ENCODE measurements at regions not wholly inside any gene's neighbourhood (a gene's known extent, or its start where the extent isn't known, plus 50 kb on each side); places are given as distances from the start of the nearest gene placed in this dataset.

DNA sequence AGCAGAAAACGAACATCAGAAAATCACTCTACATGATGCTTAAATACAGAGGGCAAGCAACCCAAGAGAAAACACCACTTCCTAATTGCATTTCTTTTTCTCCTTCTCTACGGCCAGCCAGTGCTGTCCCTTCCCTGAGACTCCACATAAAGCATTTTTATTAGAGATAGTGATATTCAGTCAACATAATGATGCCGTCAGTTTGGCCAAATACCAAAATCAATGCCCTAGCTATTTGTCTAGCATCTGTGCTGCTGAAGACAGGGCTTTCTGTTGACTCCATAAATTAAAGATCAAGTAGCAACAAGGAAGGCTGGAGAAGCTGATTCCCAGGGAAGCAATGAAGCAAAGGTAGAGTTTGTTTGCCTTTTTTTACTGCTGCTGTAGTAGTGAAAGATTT lies 1024.9 kb downstream of the REEP3 start:
- TF ChIP-seq, protein P1, sequence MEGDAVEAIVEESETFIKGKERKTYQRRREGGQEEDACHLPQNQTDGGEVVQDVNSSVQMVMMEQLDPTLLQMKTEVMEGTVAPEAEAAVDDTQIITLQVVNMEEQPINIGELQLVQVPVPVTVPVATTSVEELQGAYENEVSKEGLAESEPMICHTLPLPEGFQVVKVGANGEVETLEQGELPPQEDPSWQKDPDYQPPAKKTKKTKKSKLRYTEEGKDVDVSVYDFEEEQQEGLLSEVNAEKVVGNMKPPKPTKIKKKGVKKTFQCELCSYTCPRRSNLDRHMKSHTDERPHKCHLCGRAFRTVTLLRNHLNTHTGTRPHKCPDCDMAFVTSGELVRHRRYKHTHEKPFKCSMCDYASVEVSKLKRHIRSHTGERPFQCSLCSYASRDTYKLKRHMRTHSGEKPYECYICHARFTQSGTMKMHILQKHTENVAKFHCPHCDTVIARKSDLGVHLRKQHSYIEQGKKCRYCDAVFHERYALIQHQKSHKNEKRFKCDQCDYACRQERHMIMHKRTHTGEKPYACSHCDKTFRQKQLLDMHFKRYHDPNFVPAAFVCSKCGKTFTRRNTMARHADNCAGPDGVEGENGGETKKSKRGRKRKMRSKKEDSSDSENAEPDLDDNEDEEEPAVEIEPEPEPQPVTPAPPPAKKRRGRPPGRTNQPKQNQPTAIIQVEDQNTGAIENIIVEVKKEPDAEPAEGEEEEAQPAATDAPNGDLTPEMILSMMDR (conservative IDR thresholded peaks at IDR 0.05; ENCODE audit: control insufficient read depth, insufficient read depth, low read depth, low read length) = no peak
- DNase-seq (ENCODE audit: low read depth) = no peak
- H3K4me3 ChIP-seq (ENCODE audit: control insufficient read depth, low read depth, low read length) = no peak overlapping the region

DNA sequence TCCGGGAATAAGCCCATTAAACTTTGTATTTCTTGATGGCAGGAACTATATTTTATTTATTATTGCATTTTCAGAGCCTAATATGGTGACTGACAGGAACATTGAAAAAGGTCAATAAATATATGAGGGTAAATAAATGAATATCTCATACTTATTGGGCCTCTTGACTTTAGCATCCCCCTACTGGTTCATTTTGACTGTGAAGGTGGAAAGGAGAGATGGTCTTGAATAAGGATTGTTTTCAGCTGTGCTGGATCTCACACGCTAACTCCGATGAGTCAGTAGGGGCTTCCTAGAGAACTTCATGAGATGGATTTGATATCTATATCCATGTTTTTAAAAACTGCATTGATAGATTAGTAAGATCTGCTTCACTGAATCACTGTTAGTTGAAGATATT lies 1026.0 kb downstream of the REEP3 start:
- no peak overlapping the region for H3K4me3 ChIP-seq (ENCODE audit: control insufficient read depth, low read depth, low read length)
- DNase-seq (ENCODE audit: low read depth) = no peak
- TF ChIP-seq, protein P1 (conservative IDR thresholded peaks at IDR 0.05; ENCODE audit: control insufficient read depth, insufficient read depth, low read depth, low read length) = no peak

GRCh38 chr10:64555666-64556065 lies 1034.5 kb downstream of the REEP3 start:
- H3K4me3 ChIP-seq (ENCODE audit: control insufficient read depth, low read depth, low read length) = no peak overlapping the region
- TF ChIP-seq, protein P1 (conservative IDR thresholded peaks at IDR 0.05; ENCODE audit: control insufficient read depth, insufficient read depth, low read depth, low read length) = no peak
- DNase-seq (ENCODE audit: low read depth) = no peak

DNA sequence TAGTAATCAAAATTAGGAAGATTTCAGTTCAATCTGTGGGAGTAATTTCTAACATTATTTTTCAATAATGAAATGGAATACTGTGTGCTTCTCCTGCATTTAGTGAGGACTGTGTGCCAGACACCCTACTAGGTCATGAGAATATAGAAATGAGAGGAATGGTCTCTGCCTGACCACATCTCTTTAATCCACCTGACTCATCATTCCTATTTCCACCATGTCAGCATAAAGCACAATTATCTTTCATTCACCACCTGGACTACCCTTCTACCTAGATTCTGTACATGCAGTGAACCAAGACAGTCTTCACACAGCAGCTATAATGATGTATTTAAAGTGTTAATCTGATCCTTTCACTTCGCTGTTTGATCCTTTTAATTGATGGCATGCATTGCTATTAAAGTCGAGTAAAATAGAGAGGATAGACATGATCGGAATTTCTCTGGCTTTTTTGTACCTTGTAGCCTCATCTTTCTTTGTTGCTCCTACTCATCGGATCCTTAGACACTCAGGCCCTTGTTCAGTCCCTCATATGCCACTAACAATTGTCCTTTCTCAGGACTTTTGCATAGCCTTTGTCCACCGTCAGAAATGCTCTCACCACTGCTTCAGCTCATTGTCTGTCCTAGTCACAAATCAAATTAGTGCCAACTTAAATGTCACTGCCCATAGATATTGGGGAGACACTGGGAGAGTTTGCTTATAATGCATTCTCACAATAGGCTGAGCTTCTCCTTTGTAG lies 1037.1 kb downstream of the REEP3 start:
- no peak overlapping the region for H3K4me3 ChIP-seq (ENCODE audit: control insufficient read depth, low read depth, low read length)
- DNase-seq (ENCODE audit: low read depth) = no peak
- TF ChIP-seq, protein P1 (conservative IDR thresholded peaks at IDR 0.05; ENCODE audit: control insufficient read depth, insufficient read depth, low read depth, low read length) = no peak

DNA sequence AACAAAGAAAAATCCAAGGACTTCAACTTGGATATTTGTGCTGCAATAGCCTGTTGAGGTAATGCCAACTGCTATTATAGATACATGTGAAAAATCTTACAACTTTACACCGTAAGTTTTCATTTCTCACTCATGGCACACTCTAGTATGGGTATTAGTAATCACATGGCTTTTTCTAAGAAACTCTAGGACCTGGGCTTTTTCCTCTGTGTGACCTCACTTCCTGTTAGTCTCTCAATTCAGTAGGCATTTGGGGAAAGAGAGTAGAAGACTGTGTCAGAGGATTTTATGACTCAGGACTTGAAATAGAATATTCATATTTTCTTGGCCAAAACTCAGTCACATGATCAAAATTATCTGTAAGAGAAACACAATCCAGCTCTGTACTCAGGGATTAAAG lies 1049.9 kb downstream of the REEP3 start:
- TF ChIP-seq, protein P1 (conservative IDR thresholded peaks at IDR 0.05; ENCODE audit: control insufficient read depth, insufficient read depth, low read depth, low read length) = no peak
- DNase-seq (ENCODE audit: low read depth) = no peak
- no peak overlapping the region for H3K4me3 ChIP-seq (ENCODE audit: control insufficient read depth, low read depth, low read length)

DNA sequence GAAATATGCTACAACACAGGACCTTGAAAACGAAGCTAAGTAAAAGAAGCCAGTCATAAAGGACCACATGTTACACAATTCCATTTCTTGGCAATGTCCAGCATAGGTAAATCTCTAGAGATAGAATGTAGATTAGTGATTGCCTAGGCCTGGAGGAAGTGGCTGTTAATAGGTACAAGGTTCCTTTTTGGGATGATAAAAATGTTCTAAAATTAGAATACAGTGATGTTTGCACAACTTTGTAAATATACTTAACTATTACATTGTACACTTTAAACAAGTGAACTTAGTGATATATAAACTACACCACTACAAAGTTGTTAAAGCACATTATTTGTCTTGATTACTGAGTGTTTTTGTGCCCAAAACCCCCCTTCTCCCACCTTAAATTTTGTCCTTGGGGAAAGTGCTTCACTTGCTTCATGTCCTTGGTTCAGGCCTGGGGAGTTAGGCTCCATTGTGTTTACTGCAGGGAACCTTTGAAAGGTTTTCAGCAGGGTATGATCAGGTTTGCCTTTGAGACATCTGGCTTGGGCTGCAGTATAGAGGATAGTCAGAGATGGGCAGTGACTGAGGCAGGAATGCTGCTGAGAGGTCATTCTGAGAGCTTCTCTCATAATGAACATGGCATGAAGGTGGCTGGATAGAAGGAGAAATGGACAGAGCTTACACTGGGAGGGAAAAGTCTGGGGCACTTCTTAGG lies 1052.6 kb downstream of the REEP3 start:
- no peak overlapping the region for H3K4me3 ChIP-seq (ENCODE audit: control insufficient read depth, low read depth, low read length)
- TF ChIP-seq, protein P1 (conservative IDR thresholded peaks at IDR 0.05; ENCODE audit: control insufficient read depth, insufficient read depth, low read depth, low read length) = no peak
- DNase-seq (ENCODE audit: low read depth) = no peak

All from fibroblast of mammary gland (primary cell).